ENCODE measurements at regions not wholly inside any gene's neighbourhood (a gene's known extent, or its start where the extent isn't known, plus 50 kb on each side); places are given as distances from the start of the nearest gene placed in this dataset.

GRCh38 chr4:151558496-151559113, 149.6 kb downstream of the FHIP1A start:
- no peaks in the 10 kb centered on the region for H3F3A ChIP-seq (ENCODE audit: insufficient read depth, low read length)
- no peak overlapping the region for H3K4me3 ChIP-seq (ENCODE audit: low read depth, low read length, poor library complexity, severe bottlenecking)
- TF ChIP-seq EZH2 (IDR thresholded peaks at IDR 0.05; ENCODE audit: borderline replicate concordance, low read length) (no peak), CTCF (IDR thresholded peaks at IDR 0.05; ENCODE audit: low read length) (no peak)
- no peak overlapping the region for H3K4me2 ChIP-seq (ENCODE audit: low read length)
- no peaks in the 10 kb centered on the region for H3K4me1 ChIP-seq (ENCODE audit: insufficient read depth, low read length, severe bottlenecking)
- no peak overlapping the region for H3K9ac ChIP-seq (ENCODE audit: low read length)
- no peaks in the 10 kb centered on the region for H3K27me3 ChIP-seq (ENCODE audit: insufficient read depth, low read length)
- H3K79me2 ChIP-seq (ENCODE audit: insufficient read depth, low read length), result no peaks in the 10 kb centered on the region
- H3K36me3 ChIP-seq (ENCODE audit: insufficient read depth, low read length), result no peaks in the 10 kb centered on the region
- H4K20me1 ChIP-seq (ENCODE audit: insufficient read depth, low read length), result no peaks in the 10 kb centered on the region
- H3K9me3 ChIP-seq (ENCODE audit: low read length), result no peaks in the 10 kb centered on the region
- H2AFZ ChIP-seq (ENCODE audit: low read length), result no peak overlapping the region
- H3K27ac ChIP-seq (ENCODE audit: low read depth, low read length, poor library complexity, severe bottlenecking), result no peak overlapping the region
- H3K9me2 ChIP-seq (ENCODE audit: low read depth, low read length), result no peaks in the 10 kb centered on the region

GRCh38 chr4:151559595-151559994, 150.6 kb downstream of the FHIP1A start:
- Histone ChIP-seq H3K9ac (ENCODE audit: low read length) (no peak overlapping the region), H3K9me2 (ENCODE audit: low read depth, low read length) (no peaks in the 10 kb centered on the region), H2AFZ (ENCODE audit: low read length) (no peak overlapping the region), H3K9me3 (ENCODE audit: low read length) (no peaks in the 10 kb centered on the region), H3K4me2 (ENCODE audit: low read length) (no peak overlapping the region), H3K27me3 (ENCODE audit: insufficient read depth, low read length) (no peaks in the 10 kb centered on the region), H4K20me1 (ENCODE audit: insufficient read depth, low read length) (no peaks in the 10 kb centered on the region), H3K36me3 (ENCODE audit: insufficient read depth, low read length) (no peaks in the 10 kb centered on the region), H3K4me3 (ENCODE audit: low read depth, low read length, poor library complexity, severe bottlenecking) (no peak overlapping the region), H3F3A (ENCODE audit: insufficient read depth, low read length) (no peaks in the 10 kb centered on the region), H3K79me2 (ENCODE audit: insufficient read depth, low read length) (no peaks in the 10 kb centered on the region), H3K27ac (ENCODE audit: low read depth, low read length, poor library complexity, severe bottlenecking) (no peak overlapping the region), H3K4me1 (ENCODE audit: insufficient read depth, low read length, severe bottlenecking) (no peaks in the 10 kb centered on the region)
- no peak for TF ChIP-seq EZH2 (IDR thresholded peaks at IDR 0.05; ENCODE audit: borderline replicate concordance, low read length)
- no peak for TF ChIP-seq CTCF (IDR thresholded peaks at IDR 0.05; ENCODE audit: low read length)

DNA sequence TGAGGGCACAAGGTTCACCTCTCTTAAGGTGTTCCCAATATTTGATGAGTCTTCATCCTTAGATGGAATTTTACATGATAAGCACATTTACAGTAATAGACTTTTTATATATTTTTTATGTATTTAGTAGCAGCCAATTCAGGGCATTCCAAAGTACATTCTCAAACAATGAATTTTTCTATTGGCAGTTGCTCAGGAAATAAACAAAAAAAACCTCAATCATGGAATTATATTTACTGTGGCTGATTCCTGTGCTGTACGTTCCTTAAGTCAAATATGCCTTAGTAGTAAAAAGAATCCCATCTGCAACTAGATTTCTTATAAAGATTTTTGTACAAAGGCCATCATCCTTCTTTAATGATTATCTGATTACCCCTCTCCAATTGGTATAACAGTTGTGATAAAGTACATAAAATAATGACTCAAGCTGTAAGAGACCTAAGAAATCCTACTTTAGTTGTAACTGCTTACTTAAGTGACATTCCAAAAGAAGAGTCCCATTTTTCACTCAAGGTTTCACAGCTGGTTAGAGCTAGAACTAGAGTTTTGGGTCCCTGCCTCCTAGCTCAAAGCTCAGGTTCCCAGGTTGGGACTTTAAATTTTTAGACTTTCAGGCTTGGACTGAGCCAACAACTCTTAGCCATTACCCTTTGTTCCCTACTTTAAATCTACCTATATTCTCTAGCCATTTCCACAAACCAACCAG, 152.7 kb downstream of the FHIP1A start:
- Histone ChIP-seq H3K27me3 (ENCODE audit: insufficient read depth, low read length) (no peaks in the 10 kb centered on the region), H4K20me1 (ENCODE audit: insufficient read depth, low read length) (no peaks in the 10 kb centered on the region), H3K36me3 (ENCODE audit: insufficient read depth, low read length) (no peaks in the 10 kb centered on the region), H3K4me1 (ENCODE audit: insufficient read depth, low read length, severe bottlenecking) (no peaks in the 10 kb centered on the region), H2AFZ (ENCODE audit: low read length) (no peak overlapping the region), H3K27ac (ENCODE audit: low read depth, low read length, poor library complexity, severe bottlenecking) (no peak overlapping the region), H3K4me3 (ENCODE audit: low read depth, low read length, poor library complexity, severe bottlenecking) (no peak overlapping the region), H3F3A (ENCODE audit: insufficient read depth, low read length) (no peaks in the 10 kb centered on the region), H3K9ac (ENCODE audit: low read length) (no peak overlapping the region), H3K4me2 (ENCODE audit: low read length) (no peak overlapping the region), H3K9me2 (ENCODE audit: low read depth, low read length) (no peaks in the 10 kb centered on the region), H3K79me2 (ENCODE audit: insufficient read depth, low read length) (no peaks in the 10 kb centered on the region), H3K9me3 (ENCODE audit: low read length) (no peaks in the 10 kb centered on the region)
- TF ChIP-seq CTCF (IDR thresholded peaks at IDR 0.05; ENCODE audit: low read length) (no peak), EZH2 (IDR thresholded peaks at IDR 0.05; ENCODE audit: borderline replicate concordance, low read length) (no peak)
